ENCODE measurements at regions not wholly inside any gene's neighbourhood (a gene's known extent, or its start where the extent isn't known, plus 50 kb on each side); places are given as distances from the start of the nearest gene placed in this dataset.

GRCh38 chr10:33507662-33508425 lies 173.4 kb upstream of the NRP1 start:
- TF ChIP-seq, protein P1, sequence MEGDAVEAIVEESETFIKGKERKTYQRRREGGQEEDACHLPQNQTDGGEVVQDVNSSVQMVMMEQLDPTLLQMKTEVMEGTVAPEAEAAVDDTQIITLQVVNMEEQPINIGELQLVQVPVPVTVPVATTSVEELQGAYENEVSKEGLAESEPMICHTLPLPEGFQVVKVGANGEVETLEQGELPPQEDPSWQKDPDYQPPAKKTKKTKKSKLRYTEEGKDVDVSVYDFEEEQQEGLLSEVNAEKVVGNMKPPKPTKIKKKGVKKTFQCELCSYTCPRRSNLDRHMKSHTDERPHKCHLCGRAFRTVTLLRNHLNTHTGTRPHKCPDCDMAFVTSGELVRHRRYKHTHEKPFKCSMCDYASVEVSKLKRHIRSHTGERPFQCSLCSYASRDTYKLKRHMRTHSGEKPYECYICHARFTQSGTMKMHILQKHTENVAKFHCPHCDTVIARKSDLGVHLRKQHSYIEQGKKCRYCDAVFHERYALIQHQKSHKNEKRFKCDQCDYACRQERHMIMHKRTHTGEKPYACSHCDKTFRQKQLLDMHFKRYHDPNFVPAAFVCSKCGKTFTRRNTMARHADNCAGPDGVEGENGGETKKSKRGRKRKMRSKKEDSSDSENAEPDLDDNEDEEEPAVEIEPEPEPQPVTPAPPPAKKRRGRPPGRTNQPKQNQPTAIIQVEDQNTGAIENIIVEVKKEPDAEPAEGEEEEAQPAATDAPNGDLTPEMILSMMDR (conservative IDR thresholded peaks at IDR 0.05 in 1 of 2, IDR thresholded peaks at IDR 0.05 in 1 of 2; ENCODE audit: low read depth in 1 of 2, low read length in 2 of 2), result no peak
- TF ChIP-seq EZH2 (IDR thresholded peaks at IDR 0.05; ENCODE audit: low read length, missing control alignments), result no peak
